SK-N-SH (cell line): ENCODE measurements at regions not wholly inside any gene's neighbourhood (a gene's known extent, or its start where the extent isn't known, plus 50 kb on each side); places are given as distances from the start of the nearest gene placed in this dataset.

Experiments used
- CTCF ChIP-seq: fragments of 200-600 bp; sonication (generic); IDR thresholded peaks from 2 replicates; pipeline ENCODE4 v1.6.1; 2017; ENCODE audit warnings: antibody characterized with exemption, mild to moderate bottlenecking, moderate library complexity
- ELF1 ChIP-seq: IDR thresholded peaks from 2 replicates; pipeline ENCODE4 v1.4.0; 2012
- EP300 ChIP-seq, 2 experiments: IDR thresholded peaks; 2 replicates each; pipeline versions ENCODE4 v1.4.0 to v1.6.1; 2012; ENCODE audit warnings: borderline replicate concordance in 1 of 2, low read depth in 1 of 2, low read length in 1 of 2
- EZH2phosphoT487 ChIP-seq: fragments of 200-600 bp; sonication (generic); IDR thresholded peaks from 2 replicates; pipeline ENCODE4 v1.6.1; 2017; ENCODE audit warnings: low read depth, mixed run types, mild to moderate bottlenecking, antibody characterized with exemption, moderate library complexity, borderline replicate concordance
- IRF3 ChIP-seq: fragments of 150-350 bp; IDR thresholded peaks from 2 replicates; pipeline ENCODE4 v1.6.1; 2016; ENCODE audit warnings: mild to moderate bottlenecking, low read depth, low read length
- JUND ChIP-seq: IDR thresholded peaks from 2 replicates; pipeline ENCODE4 v1.4.0; 2012
- MAX ChIP-seq: IDR thresholded peaks from 2 replicates; pipeline ENCODE4 v1.4.0; 2012; ENCODE audit warnings: low read depth
- MXI1 ChIP-seq: IDR thresholded peaks from 2 replicates; pipeline ENCODE4 v1.6.1; 2012; ENCODE audit warnings: mild to moderate bottlenecking, low read depth, low read length, improper control_type of control experiment
- NFIC ChIP-seq: IDR thresholded peaks from 2 replicates; pipeline ENCODE4 v1.4.0; 2012; ENCODE audit warnings: borderline replicate concordance
- POLR2AphosphoS5 ChIP-seq: IDR thresholded peaks from 2 replicates; pipeline ENCODE4 v1.6.1; 2012; ENCODE audit warnings: low read depth, low read length
- REST ChIP-seq: IDR thresholded peaks from 2 replicates; pipeline ENCODE4 v1.6.1; 2012; ENCODE audit warnings: mild to moderate bottlenecking, low read depth, low read length, moderate library complexity
- TEAD4 ChIP-seq: IDR thresholded peaks from 2 replicates; pipeline ENCODE4 v1.4.0; 2012; ENCODE audit warnings: mild to moderate bottlenecking, borderline replicate concordance; ENCODE audit not compliant: insufficient read depth
- YY1 ChIP-seq: IDR thresholded peaks from 2 replicates; pipeline ENCODE4 v1.4.0; 2012; ENCODE audit warnings: low read depth, mild to moderate bottlenecking

GRCh38 chr1:22370190-22370498, 81.5 kb upstream of the ZBTB40 start:
- TF ChIP-seq IRF3 (no peak), CTCF (no peak), JUND (no peak), MAX (no peak), ELF1 (no peak), YY1 (no peak), EZH2phosphoT487 (no peak), REST (no peak), NFIC (no peak), TEAD4 (no peak), EP300 (IDR thresholded peaks at IDR 0.05; ENCODE audit: borderline replicate concordance in 1 of 2, low read depth in 1 of 2, low read length in 1 of 2) (no peak), MXI1 (no peak), POLR2AphosphoS5 (no peak)
